ENCODE measurements at regions not wholly inside any gene's neighbourhood (a gene's known extent, or its start where the extent isn't known, plus 50 kb on each side); places are given as distances from the start of the nearest gene placed in this dataset.
"Not testable (repeated sequence)": the region's sequence is repeated elsewhere in the genome, so short reads cannot be mapped to it uniquely, and the experiment has no call there.

DNA sequence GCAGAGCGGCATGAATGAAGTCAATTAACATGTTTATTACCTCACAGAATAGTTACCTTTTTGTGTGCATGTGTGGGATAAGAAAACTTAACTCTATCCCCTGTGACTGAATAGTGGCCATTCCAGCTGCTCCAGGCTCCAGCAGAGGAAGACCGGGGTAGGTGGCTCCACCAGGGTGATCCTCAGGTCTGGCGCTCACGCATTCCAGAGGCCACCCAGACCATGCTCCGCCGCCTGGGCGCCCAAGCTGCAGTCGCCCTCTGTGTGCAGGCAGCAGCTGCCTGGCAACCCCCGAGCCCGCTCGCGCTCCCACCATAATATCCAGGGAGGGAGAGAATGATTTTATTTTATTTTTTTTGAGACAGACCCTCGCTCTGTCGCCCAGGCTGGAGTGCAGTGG lies 1474.5 kb upstream of the TPTE start:
- TF ChIP-seq, protein P1, sequence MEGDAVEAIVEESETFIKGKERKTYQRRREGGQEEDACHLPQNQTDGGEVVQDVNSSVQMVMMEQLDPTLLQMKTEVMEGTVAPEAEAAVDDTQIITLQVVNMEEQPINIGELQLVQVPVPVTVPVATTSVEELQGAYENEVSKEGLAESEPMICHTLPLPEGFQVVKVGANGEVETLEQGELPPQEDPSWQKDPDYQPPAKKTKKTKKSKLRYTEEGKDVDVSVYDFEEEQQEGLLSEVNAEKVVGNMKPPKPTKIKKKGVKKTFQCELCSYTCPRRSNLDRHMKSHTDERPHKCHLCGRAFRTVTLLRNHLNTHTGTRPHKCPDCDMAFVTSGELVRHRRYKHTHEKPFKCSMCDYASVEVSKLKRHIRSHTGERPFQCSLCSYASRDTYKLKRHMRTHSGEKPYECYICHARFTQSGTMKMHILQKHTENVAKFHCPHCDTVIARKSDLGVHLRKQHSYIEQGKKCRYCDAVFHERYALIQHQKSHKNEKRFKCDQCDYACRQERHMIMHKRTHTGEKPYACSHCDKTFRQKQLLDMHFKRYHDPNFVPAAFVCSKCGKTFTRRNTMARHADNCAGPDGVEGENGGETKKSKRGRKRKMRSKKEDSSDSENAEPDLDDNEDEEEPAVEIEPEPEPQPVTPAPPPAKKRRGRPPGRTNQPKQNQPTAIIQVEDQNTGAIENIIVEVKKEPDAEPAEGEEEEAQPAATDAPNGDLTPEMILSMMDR (IDR thresholded peaks at IDR 0.05), result not testable (repeated sequence)
- TF ChIP-seq POLR2AphosphoS5 (IDR thresholded peaks at IDR 0.05), result not testable (repeated sequence)

Measured in esophagus muscularis mucosa (tissue), 3 donors.